HG03108 (cell line): ENCODE measurements at regions not wholly inside any gene's neighbourhood (a gene's known extent, or its start where the extent isn't known, plus 50 kb on each side); places are given as distances from the start of the nearest gene placed in this dataset.
"Not testable (repeated sequence)": the region's sequence is repeated elsewhere in the genome, so short reads cannot be mapped to it uniquely, and the experiment has no call there.

Experiments used
- ATAC-seq: cut with Tn5 transposase; IDR thresholded peaks from one replicate; pipeline ENCODE4 v1.9.1; 2021; ENCODE audit warnings: moderate library complexity; ENCODE audit not compliant: unreplicated experiment

DNA sequence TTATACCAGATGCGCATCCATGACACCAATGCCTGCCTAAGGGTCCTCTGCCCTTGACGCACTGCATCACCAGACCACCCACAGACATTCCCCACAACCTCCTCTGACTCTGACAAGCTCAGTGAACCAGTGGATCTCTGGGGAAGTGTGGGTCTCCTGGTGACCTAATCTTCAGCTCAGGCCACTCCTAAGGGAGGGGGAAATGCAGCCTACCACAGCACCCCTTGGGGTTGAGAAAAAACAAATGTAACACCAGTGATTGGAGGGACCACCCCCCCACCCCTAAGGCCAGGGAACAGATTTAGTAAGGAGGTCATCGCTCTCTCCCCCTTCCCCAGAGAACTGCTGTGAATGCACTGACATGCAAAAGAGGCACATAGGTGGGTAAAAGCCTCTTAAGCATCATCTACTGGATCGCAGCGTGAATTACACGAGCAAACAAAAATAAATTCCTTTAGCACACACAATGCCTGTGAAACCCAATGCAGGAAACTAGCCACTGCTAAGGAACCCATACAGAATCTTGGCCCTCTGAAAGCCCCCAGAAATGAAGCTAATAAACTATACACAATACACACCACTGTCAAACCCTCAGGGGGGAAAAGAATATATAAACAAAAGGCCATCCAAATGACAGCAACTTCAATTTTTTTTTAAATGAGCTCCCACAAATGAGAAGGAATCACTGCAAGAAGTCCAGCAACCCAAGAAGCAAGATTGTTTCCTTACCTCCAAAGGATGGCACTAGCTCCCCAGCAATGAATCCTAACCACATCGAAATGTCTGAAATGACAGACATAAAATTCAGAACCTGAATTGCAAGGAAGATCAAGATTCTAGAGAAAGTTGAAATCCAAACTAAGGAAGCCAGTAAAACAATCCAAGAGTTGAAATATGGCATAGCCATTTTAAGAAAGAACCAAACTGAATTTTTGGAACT, 513.7 kb upstream of the PTGER4 start:
- no peak for ATAC-seq

DNA sequence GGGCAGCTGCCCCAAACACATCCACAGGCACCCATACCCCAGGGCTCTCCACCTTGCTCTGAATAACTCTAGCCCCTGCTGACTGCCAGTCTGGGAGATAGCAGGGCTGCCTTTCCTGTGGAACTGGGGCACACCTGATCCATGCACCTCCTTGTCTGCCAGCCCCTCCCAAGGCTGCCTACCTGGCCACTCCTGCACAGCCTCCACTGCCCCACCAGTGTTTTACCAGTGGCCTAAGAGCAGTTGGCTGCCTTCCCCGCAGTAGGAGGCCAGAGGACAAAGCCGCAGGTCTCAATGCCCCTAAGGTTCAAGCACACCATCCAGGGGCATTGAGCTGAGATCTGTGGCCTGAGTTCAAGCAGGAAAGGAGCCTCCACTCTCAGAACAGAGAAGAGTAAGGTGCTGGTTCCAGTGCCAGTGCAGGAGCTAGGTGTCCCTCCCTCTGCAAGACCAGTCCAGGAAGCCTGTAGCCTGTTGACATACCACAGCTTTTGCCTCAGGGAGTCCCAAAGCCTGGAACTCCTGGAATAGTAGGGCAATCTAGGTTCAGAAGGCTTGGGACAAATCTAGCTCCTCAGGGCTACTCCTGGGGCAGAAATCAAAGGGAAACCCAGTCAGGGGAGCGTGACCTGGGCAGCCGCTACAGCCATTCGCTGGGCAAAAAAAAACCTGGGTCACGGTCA, 514.5 kb upstream of the PTGER4 start:
- no peak for ATAC-seq

DNA sequence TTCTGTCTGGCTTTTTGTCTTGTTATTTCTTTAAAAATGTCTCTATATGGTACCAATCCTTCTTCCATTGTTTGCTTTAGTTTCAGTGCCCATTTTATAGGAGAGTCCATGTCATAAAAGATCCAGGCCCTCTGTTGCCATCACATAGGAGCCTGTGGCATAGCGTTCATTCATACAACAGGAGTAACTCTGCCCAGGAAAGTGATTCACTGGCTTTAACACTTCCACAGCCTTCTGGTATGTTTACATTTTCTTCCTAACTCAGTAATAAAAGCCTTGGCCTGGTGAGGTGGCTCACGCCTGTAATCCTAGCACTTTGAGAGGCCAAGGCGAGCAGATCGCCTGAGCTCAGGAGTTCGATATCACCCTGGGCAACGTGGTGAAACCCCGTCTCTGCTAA, 519.3 kb upstream of the PTGER4 start:
- ATAC-seq, result no peak

DNA sequence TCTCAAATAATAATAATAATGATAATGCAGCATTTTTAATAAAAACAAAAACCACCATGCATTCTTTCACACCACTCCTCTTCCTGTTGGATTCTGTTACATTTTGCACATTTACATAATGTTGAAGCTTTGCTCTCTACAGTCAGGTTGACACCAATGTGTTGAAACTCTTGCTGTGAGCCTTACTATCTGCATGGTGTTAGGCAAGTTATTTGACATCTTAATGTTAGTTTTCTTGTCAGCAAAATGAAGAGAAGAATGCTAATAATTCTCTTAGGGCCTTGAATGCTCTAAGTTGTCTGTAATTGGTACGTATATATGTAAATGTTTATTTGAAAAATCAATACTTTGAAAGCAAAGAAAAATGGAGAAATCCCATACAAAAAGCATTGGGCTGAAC, 525.5 kb upstream of the PTGER4 start:
- ATAC-seq, result no peak

DNA sequence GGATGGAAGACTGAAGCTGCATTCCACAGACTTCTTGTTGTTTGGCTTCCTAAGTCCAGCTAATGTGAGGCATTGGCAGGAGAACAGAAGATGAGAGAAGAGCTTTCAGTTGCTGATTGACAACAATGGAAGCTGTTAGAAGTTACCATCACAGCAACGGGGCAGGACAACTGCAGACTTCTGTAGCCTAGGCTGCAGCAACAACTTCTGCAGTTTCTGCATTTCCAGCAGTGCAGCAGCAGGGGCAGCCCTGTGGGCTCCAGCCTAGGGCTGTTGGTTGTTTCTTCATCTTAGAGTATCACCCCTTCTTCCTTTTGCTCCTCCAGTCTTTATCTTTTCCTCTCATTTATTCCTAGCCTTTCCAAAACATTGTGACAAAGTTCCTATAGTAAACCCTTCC, 528.8 kb upstream of the PTGER4 start:
- no peak for ATAC-seq

DNA sequence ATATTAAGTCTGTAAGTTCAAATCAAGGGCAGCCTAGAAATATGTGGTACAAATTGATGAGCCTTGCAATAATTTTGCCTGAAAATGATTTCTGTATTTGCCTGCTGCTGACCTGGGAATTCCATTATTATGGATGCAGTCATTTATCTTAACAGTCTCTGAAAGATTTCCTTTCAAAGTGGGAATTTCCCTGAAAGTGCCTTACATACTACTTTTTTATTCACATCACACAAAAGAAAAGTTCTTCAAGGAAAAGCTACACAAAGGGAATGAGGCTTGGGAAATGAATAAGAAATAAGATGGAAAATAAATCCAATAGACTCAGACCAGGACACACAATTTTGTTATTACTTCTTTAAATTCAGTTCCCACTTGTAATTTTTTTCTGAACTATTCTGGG, 537.8 kb upstream of the PTGER4 start:
- no peak for ATAC-seq

DNA sequence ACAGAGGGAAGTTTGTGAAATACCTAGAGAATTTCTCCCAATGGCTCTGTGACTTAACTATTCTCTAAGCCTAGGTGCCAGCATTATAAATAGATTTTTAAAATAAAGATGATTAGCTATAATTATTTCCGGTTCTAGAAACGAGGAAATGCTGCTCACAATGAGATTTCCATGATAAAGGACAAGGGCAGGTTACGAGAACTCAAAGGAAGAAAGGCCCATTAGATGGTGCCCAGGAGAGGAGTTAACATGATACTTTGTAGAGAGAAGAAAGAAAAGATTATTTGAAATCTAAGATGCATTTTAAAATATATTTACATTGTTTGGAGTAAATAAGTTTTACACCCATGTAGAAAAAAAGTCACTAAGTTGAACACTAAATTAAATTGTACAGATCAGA, 538.3 kb upstream of the PTGER4 start:
- no peak for ATAC-seq

DNA sequence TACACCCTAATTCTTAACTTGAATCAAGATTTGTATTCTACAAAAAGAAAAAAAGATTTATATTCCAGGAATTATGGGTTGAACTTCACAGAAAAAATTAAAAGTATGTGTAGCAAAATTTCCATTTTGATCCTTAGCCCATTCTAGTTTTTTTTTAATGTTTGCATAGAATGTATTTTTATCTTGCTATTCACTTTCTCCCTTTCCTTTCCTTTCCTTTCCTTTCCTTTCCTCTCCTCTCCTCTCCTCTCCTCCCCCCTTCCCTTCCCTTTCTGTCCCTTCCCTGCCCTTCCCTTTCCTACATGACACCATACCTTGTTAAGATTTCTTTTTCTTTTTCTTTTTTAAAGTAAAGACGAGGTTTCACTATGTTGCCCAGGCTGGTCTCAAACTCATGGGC, 542.5 kb upstream of the PTGER4 start:
- no peak for ATAC-seq

DNA sequence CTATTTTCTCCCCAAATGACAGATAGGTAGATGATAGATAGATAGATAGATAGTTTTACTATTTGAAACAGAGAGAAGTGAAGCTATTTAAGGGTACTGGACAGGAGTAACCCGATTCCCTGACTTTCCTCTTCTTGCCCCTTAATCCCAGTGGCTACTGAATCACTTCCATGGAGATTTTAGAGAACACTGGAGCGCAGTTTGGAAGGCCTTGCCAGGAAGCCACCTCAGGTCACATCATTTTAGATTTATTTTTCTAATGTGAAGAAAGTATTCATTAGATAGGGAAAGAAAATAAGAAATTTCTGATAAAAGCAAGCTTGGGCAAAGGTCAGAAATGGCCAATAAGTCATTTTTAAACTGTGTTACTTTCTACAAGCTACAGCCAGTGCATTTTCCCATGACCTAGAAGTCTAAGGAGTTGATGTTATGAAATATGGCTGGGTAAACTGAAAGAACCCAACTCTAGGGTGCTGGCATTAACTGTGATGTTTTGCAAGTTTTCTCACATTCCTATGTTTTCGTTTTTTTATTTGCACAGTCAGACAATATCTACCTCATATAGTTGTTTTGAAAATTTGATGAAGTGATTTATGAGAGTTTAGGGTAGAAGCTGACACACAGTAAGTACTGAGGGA, 544.7 kb upstream of the PTGER4 start:
- ATAC-seq, result no peak

DNA sequence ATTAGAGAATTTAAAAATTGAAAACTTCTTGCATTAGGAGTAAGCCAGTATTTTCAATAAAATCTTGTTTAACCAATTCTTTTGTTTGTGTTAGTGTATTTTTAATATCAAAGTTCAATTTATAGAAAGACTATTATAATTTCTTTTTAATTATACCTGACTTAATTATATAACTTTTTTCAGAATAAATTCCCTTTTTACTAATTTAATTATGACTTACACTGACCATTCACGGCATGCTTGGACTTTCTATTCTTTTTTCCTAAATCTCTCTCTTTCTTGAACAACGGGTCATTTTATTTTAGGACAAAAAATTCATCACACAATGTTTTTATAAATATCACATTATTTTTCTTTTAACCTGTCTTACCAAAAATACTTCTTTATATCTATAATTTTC, 555.3 kb upstream of the PTGER4 start:
- no peak for ATAC-seq

DNA sequence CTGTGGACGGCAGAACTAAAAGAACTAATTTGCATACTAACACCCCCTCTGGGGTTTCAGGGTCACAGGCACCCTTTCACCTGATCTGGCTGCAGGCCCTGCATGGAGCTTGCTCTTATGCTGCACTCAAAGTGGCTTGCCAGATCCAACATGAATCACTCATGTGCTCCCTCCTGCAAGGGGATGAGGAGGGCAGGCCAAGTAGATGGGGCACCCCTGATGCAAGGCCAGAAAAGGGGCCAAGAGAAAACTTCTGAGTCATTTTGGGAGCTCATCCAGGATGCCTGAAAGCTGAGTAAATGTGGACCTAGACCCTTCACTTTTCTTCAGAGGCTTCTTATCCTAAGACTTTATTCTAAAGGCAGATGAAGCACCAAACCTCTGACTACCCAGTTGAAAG, 558.5 kb upstream of the PTGER4 start:
- ATAC-seq, result no peak

DNA sequence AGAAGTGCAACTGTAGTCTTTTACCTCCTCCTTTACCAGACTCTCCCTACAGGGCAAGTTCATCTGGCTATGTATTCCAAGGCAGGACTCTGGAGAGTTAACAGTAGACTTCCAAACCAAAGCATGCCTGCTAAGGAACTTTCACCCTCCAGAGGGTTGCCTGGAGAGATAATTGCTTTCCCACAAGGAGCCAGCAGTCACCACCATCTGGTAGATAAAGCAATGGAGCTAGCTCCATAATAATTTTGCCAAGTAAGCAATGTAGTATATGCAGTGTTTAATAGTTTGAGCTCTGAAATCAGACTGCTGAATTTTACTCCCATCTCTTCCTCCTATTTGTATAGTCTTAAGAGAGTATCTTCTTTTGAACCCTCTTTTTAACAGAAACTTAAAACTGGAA, 566.8 kb upstream of the PTGER4 start:
- ATAC-seq, result no peak

DNA sequence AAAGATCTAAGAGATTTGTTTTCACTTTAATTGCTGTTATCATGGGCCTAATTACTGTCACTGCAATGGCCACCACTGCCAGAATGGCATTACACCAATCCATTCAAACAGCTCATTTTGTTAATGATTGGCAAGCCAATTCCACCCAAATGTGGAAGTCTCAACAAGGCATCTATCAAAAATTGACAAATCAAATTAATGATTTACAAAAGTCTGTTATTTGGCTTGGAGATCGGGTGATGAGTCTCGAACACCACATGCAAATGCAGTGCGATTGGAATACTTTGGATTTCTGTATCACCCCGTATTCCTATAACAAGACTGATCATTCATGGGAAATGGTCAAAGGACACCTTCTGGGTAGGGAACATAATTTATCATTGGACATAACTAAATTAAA, 568.7 kb upstream of the PTGER4 start:
- ATAC-seq, result not testable (repeated sequence)

DNA sequence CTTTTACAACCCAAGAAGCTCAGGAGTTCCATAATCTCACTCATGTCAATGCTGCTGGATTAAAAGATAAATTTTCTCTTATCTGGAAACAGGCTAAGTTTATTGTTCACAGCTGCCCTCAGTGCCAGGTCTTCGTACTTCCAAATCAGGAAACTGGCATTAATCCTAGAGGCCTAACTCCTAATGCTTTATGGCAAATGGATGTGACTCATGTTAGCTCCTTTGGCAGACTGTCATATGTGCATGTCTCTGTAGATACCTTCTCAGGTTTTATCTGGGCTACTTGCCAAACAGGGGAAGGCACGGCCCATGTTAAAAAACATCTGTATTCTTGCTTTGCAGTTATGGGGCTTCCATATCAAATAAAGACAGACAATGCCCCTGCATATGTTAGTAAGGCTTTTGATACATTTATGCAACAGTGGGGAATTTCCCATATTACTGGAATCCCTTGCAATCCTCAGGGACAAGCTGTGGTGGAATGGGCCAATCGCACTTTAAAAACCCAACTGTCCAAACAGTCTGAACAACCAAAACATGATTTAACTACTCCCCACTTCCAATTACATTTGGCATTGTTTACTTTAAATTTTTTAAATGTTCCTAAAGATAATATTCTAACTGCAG, 570.8 kb upstream of the PTGER4 start:
- not testable (repeated sequence) for ATAC-seq

DNA sequence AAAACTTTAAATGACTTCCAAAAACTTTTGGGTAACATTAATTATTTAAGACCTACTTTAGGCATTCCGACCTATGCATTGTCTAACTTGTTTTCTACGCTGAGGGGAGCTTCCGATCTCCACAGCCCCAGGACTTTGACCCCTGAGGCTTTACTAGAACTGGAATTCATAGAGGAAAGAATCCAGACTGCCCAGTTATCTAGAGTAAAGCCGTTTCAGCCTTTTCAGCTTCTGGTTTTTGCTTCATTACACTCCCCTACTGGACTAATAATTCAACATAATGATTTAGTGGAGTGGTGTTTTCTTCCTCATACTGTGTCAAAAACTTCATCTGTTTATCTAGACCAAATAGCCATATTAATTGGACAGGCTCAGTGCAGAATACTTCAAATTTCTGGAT, 571.9 kb upstream of the PTGER4 start:
- ATAC-seq, result not testable (repeated sequence)

DNA sequence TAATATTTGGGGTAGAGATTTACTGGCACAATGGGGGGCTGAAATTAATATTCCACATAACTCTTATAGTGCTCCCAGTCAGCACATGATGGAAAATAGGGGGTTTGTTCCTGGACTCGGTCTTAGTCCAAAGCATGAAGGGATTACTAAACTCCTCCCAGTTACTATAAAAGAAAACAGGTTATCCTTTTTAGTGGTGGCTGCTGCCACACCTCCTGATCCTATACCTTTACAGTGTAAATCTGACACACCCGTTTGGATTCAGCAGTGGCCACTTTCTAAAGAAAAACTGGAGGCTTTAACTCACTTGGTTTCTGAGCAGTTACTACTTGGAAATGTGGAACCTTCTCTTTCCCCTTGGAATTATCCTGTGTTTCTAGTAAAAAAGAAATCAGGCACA, 572.9 kb upstream of the PTGER4 start:
- no peak for ATAC-seq

DNA sequence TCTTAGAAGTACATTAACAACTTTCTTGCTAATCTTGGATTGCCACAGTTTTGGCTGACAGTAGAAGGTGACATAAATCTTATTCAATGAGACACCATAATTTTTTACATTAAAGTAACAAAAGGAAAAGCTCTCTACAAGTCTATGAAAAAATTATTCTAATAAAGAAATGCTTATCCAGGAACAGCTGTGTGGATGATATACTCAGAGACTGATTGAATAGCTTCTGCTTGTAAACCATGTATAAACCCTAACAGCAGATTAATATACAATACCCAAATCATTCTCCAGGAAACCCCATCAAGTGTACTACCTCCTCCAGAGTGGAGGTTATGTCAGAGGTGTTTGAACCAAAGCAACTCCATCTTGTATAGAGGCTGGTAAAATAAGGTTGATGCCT, 581.4 kb upstream of the PTGER4 start:
- no peak for ATAC-seq

DNA sequence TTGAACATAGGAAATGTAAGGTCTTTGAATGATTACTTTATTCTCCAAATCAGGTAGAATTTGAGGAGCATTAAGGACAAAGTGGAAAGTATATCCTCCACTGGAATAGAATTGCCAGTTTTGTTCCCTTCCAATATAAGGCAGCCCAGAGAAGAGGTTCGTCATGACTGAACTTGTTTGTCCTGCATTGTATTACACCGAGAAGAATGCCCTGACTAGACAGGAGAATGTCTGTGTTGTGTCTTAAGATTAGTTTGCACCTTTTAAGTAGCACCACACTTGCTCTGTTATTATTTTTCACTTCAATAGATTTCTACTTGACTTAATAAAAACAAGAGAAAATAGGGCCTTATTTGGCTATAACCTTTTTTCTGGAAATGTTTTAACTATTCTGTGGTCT, 586.2 kb upstream of the PTGER4 start:
- ATAC-seq, result no peak

DNA sequence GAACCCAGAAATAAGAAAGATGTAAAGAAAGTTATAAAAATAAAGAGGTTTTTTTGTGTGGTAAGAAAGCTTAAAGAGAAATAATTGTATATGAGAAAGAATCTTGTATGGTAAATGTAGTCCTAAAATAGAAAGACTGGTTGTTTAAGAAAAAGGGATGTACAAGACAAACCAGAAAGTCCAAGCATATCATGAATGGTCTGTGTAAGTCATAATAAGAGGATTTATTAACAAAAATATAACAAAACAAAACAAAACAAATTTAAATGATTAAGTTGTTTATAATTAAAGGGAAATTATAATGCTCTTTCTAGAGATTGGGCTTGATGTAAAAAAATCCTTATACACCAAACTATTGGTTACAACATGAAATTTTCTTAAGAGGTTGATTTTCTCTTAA, 590.4 kb upstream of the PTGER4 start:
- no peak for ATAC-seq

DNA sequence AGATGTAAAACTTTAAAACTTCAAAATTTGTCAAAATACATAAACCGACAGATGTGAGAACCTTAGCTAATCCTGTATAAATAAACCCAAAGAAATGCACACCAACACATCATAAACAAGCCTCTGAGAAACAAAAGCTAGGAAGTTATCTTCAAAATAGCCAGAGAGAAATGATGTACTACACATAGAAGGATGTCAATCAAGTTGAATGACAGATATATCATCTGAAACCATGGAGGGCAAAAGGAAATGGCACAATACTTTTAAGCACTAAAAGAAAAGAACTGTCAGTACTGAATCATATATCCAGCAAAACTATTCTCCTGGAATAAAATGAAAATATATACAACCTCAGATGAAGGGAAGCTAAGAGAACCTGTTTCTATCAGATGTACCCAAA, 595.1 kb upstream of the PTGER4 start:
- no peak for ATAC-seq

DNA sequence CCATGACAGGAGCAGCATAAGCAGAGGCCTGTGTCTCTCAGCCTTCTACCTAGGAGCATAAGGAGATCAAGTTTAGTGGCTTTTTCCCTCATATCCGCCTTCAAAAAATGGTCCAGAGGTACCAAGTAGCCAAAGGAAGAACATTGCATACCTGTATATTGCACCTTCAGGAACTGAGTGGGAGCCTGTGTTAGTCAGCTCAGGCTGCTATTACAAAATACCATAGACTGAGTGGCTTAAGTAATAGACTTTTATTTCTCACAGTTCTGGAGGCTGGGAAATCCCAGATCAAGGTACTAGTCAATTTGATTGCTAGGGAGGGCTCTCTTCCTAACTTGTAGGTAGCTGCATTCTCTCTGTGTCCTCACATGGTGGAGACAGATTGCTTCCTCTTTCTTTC, 597.4 kb upstream of the PTGER4 start:
- no peak for ATAC-seq

DNA sequence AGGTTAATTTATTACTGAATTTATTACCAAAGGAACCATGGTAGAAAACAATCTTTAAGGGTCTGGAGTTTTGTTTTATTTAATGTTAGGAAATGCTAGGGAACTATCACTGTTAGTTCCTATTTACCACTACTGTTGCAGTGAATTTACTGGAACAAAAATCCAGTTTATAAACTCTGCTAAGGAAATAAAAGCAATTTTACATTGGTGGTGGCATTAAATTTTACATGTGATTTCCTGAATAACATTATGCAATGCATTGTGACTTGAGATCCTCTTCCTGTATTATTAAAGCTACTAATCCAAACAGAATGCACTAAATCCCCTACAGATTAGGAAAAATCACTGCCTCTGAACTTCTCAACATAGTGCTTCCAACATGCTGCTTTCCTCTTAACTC, 599.5 kb upstream of the PTGER4 start:
- ATAC-seq, result no peak
